PC-9 (cell line): ENCODE measurements at regions not wholly inside any gene's neighbourhood (a gene's known extent, or its start where the extent isn't known, plus 50 kb on each side); places are given as distances from the start of the nearest gene placed in this dataset.

Source experiments
- BruUV-seq: library from RNA; stranded (reverse); fragments of 400-500 nt; replicated peaks from 2 replicates; lab custom pipeline; 2021; lab: Mats Ljungman, UMichigan
- CTCF ChIA-PET: fragments of 300-600 bp; sonication (Branson Sonifier 250); formaldehyde crosslinking; loops from one replicate; lab custom pipeline; 2022; ENCODE audit warnings: antibody characterized with exemption; lab: Charles Lee
- POLR2A ChIA-PET: fragments of 300-600 bp; sonication (Branson Sonifier 250); formaldehyde crosslinking; loops from one replicate; lab custom pipeline; 2022; ENCODE audit warnings: antibody characterized with exemption; ENCODE audit not compliant: unreplicated experiment; lab: Charles Lee
- DNase-seq, 2 experiments: peaks; one replicate each; pipeline versions ENCODE4 v3.0.0 to v3.0.0-alpha.2; 2015 to 2022; ENCODE audit warnings: mixed read lengths in 1 of 2
- H2AFZ ChIP-seq: fragments of 200-600 bp; sonication (generic); 2 replicates; pipeline ENCODE4 v1.8.1; 2017; ENCODE audit warnings: antibody characterized with exemption
- H3F3A ChIP-seq: fragments of 200-600 bp; sonication (generic); 2 replicates; pipeline ENCODE4 v1.8.1; 2017; ENCODE audit warnings: antibody characterized with exemption, mild to moderate bottlenecking, low read depth; ENCODE audit not compliant: insufficient read depth
- H3K27ac ChIP-seq: fragments of 200-600 bp; sonication (generic); 2 replicates; pipeline ENCODE4 v1.6.1; 2016; ENCODE audit warnings: mixed run types
- H3K27me3 ChIP-seq: fragments of 200-600 bp; sonication (generic); 2 replicates; pipeline ENCODE4 v1.6.1; 2016; ENCODE audit warnings: low read depth, mixed run types; ENCODE audit not compliant: insufficient read depth
- H3K36me3 ChIP-seq: fragments of 200-600 bp; sonication (generic); 2 replicates; pipeline ENCODE4 v1.6.1; 2016; ENCODE audit warnings: low read depth, mixed run types
- H3K4me1 ChIP-seq: fragments of 200-600 bp; sonication (generic); replicated peaks from 2 replicates; pipeline ENCODE4 v1.6.1; 2016; ENCODE audit warnings: mixed run types; ENCODE audit not compliant: insufficient read depth
- H3K4me2 ChIP-seq: fragments of 200-600 bp; sonication (generic); 2 replicates; pipeline ENCODE4 v1.6.1; 2017; ENCODE audit warnings: mixed run types
- H3K4me3 ChIP-seq: fragments of 200-600 bp; sonication (generic); 2 replicates; pipeline ENCODE4 v1.6.1; 2016; ENCODE audit warnings: mixed run types
- H3K79me2 ChIP-seq: fragments of 200-600 bp; sonication (generic); 2 replicates; pipeline ENCODE4 v1.6.1; 2017; ENCODE audit warnings: low read depth, mixed run types
- H3K9me2 ChIP-seq: fragments of 200-600 bp; sonication (generic); 2 replicates; pipeline ENCODE4 v1.8.1; 2017; ENCODE audit warnings: mild to moderate bottlenecking; ENCODE audit not compliant: insufficient read depth
- H3K9me3 ChIP-seq: fragments of 200-600 bp; sonication (generic); 2 replicates; pipeline ENCODE4 v1.8.1; 2016; ENCODE audit warnings: low read depth; ENCODE audit not compliant: insufficient read depth
- H4K20me1 ChIP-seq: fragments of 200-600 bp; sonication (generic); 2 replicates; pipeline ENCODE4 v1.8.1; 2017; ENCODE audit not compliant: insufficient read depth
- EZH2 ChIP-seq: fragments of 200-600 bp; sonication (generic); IDR thresholded peaks from 2 replicates; pipeline ENCODE4 v1.8.0; 2017; ENCODE audit warnings: antibody characterized with exemption, low read depth
- intact Hi-C: fragments of 100-400 bp; cut with micrococcal nuclease; formaldehyde crosslinking; loops from one replicate; pipeline ENCODE4 v1.10.0; 2022; ENCODE audit not compliant: unreplicated experiment
- TF ChIP-seq, protein P1 (sequence below): fragments of 200-600 bp; sonication (generic); conservative IDR thresholded peaks from 2 replicates; pipeline ENCODE4 v1.6.1; 2017; ENCODE audit warnings: mixed run types, antibody characterized with exemption, mild to moderate bottlenecking, moderate library complexity

DNA sequence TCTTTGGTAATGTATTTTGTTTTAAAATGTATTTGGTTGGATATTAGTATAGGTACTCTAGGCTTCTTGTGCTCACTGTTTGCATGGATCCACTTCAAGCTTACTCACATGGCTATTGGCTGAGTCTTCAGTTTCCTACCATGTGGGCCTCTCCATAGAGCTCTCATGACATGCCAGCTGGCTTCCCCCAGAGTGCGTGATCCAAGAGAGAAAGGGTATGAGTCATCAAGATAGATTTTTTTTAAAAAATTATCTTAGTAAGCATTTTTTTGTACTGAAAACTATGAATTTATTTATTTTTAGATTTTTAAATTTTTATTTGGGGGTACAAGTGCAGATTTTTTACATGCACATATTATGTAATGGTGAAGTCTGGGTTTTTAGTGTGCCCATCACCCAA, 219.1 kb upstream of the AMOT start:
- H3K9me3 ChIP-seq = peaks cover 8% of the 10 kb centered on the region; the same call in 1 of the 2 replicates
- H3K4me2 ChIP-seq = no peak overlapping the region
- no peak overlapping the region for H2AFZ ChIP-seq
- no peaks in the 10 kb centered on the region for H3K4me1 ChIP-seq
- CTCF ChIA-PET = no interaction called here
- TF ChIP-seq EZH2 = no peak
- TF ChIP-seq, protein P1, sequence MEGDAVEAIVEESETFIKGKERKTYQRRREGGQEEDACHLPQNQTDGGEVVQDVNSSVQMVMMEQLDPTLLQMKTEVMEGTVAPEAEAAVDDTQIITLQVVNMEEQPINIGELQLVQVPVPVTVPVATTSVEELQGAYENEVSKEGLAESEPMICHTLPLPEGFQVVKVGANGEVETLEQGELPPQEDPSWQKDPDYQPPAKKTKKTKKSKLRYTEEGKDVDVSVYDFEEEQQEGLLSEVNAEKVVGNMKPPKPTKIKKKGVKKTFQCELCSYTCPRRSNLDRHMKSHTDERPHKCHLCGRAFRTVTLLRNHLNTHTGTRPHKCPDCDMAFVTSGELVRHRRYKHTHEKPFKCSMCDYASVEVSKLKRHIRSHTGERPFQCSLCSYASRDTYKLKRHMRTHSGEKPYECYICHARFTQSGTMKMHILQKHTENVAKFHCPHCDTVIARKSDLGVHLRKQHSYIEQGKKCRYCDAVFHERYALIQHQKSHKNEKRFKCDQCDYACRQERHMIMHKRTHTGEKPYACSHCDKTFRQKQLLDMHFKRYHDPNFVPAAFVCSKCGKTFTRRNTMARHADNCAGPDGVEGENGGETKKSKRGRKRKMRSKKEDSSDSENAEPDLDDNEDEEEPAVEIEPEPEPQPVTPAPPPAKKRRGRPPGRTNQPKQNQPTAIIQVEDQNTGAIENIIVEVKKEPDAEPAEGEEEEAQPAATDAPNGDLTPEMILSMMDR = no peak
- no peaks in the 10 kb centered on the region for H3K36me3 ChIP-seq
- intact Hi-C loops = no loop called here
- no peak overlapping the region for H3K4me3 ChIP-seq
- POLR2A ChIA-PET = no interaction called here
- H3F3A ChIP-seq = no peaks in the 10 kb centered on the region
- H3K27ac ChIP-seq = no peak overlapping the region
- H4K20me1 ChIP-seq = no peaks in the 10 kb centered on the region
- no peaks in the 10 kb centered on the region for H3K9me2 ChIP-seq
- no peaks in the 10 kb centered on the region for H3K79me2 ChIP-seq
- no TSS peak for BruUV-seq
- no peak for DNase-seq
- H3K27me3 ChIP-seq = no peaks in the 10 kb centered on the region

DNA sequence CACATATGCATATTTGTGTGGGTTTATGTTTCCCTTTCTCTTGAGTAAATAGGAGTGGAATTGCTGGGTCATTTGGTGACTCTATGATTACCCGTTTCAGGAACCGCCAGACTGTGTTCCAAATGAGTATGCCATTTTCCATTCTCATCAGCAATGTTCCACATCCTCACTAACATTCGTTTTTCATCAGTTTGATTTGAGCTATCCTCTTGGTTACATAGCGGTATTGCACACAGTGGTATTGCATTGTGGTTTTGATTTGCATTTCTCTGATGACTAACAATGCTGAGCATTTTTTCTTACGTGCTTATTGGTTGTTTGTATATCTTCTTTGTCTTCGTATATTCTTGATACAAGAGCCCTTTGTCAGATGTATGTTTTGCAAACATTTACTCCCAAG, 218.0 kb upstream of the AMOT start:
- no peak for DNase-seq
- Histone ChIP-seq H3K27ac (no peak overlapping the region), H3K27me3 (no peaks in the 10 kb centered on the region), H3K4me3 (no peak overlapping the region), H3F3A (no peaks in the 10 kb centered on the region), H4K20me1 (no peaks in the 10 kb centered on the region), H3K9me2 (no peaks in the 10 kb centered on the region), H3K36me3 (no peaks in the 10 kb centered on the region), H3K4me1 (no peaks in the 10 kb centered on the region), H2AFZ (no peak overlapping the region), H3K4me2 (no peak overlapping the region), H3K79me2 (no peaks in the 10 kb centered on the region), H3K9me3 (peaks cover 7% of the 10 kb centered on the region; the same call in 1 of the 2 replicates)
- ChIA-PET CTCF (no interaction called here), POLR2A (no interaction called here)
- TF ChIP-seq, protein P1 = no peak
- no peak for TF ChIP-seq EZH2
- intact Hi-C loops = no loop called here
- BruUV-seq = no TSS peak

DNA sequence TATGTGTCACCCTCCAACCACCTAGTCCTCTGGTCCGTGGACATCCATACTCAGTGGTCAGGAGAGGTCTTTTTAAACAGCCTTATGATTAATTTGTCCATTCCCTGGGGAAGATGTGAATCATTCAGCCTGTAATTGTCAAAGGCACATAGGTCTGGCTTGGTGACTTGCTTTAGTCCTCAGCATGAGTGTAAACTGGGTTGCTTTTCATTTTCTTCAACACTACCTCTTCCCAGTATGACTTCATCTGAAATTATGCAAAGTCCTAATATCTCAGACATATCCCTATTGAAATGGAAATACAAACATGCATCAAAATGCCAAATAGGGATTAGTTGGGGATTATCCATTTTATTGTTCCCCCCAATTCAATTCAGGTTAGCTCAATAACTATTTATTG, 208.3 kb upstream of the AMOT start:
- TF ChIP-seq, protein P1 = no peak
- TF ChIP-seq EZH2 = no peak
- Histone ChIP-seq H3K4me1 (no peaks in the 10 kb centered on the region), H3K9me3 (no peaks in the 10 kb centered on the region), H3K4me3 (no peak overlapping the region), H2AFZ (no peak overlapping the region), H3K27me3 (no peaks in the 10 kb centered on the region), H3K36me3 (no peaks in the 10 kb centered on the region), H4K20me1 (no peaks in the 10 kb centered on the region), H3F3A (no peaks in the 10 kb centered on the region), H3K79me2 (no peaks in the 10 kb centered on the region), H3K4me2 (no peak overlapping the region), H3K9me2 (no peaks in the 10 kb centered on the region), H3K27ac (no peak overlapping the region)
- intact Hi-C loops = no loop called here
- POLR2A ChIA-PET = no interaction called here
- BruUV-seq = no TSS peak
- no peak for DNase-seq
- CTCF ChIA-PET = no interaction called here
